ENCODE measurements at regions not wholly inside any gene's neighbourhood (a gene's known extent, or its start where the extent isn't known, plus 50 kb on each side); places are given as distances from the start of the nearest gene placed in this dataset.
"Not testable (repeated sequence)": the region's sequence is repeated elsewhere in the genome, so short reads cannot be mapped to it uniquely, and the experiment has no call there.

DNA sequence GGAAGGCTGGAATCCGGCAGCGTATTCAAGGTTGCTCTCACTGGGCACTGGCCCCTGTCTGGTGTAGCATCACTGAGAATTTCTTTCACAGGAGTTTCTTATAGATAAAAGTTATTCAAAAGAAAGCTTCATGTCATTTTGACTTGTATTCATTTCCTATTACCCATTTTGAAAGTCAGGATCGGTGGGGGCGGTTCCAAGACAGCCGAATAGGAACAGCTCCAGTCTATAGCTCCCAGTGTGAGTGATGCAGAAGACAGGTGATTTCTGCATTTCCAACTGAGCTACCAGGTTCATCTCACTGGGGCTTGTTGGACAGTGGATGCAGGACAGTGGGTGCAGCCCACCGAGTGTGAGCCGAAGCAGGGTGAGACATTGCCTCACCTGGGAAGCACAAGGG is 51.5 kb upstream of the CDC42EP3 start:
- TF ChIP-seq, protein P1, sequence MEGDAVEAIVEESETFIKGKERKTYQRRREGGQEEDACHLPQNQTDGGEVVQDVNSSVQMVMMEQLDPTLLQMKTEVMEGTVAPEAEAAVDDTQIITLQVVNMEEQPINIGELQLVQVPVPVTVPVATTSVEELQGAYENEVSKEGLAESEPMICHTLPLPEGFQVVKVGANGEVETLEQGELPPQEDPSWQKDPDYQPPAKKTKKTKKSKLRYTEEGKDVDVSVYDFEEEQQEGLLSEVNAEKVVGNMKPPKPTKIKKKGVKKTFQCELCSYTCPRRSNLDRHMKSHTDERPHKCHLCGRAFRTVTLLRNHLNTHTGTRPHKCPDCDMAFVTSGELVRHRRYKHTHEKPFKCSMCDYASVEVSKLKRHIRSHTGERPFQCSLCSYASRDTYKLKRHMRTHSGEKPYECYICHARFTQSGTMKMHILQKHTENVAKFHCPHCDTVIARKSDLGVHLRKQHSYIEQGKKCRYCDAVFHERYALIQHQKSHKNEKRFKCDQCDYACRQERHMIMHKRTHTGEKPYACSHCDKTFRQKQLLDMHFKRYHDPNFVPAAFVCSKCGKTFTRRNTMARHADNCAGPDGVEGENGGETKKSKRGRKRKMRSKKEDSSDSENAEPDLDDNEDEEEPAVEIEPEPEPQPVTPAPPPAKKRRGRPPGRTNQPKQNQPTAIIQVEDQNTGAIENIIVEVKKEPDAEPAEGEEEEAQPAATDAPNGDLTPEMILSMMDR (IDR thresholded peaks at IDR 0.05): not testable (repeated sequence)
- not testable (repeated sequence) for TF ChIP-seq POLR2A (IDR thresholded peaks at IDR 0.05)
